Sigmoid colon (tissue), 6 donors: ENCODE measurements at regions not wholly inside any gene's neighbourhood (a gene's known extent, or its start where the extent isn't known, plus 50 kb on each side); places are given as distances from the start of the nearest gene placed in this dataset.

Experiments used
- DNase-seq: peaks from one replicate; pipeline ENCODE4 v3.0.0-alpha.2; 2019
- H3K27ac ChIP-seq, 4 donors: fragments of 200-600 bp; sonication (generic); one replicate each; pipeline ENCODE4 v1.5.1; 2016 to 2019; ENCODE audit warnings: mild to moderate bottlenecking in 1 of 4
- H3K27me3 ChIP-seq, 3 donors: fragments of 200-600 bp; sonication (generic); one replicate each; pipeline ENCODE4 v1.5.1; 2019; ENCODE audit warnings: mild to moderate bottlenecking in 1 of 3
- H3K36me3 ChIP-seq, 4 donors: fragments of 200-600 bp; sonication (generic); one replicate each; pipeline ENCODE4 v1.5.1; 2016 to 2019
- H3K4me1 ChIP-seq, 4 donors: fragments of 200-600 bp; sonication (generic); one replicate each; pipeline ENCODE4 v1.5.1; 2017 to 2019
- H3K4me3 ChIP-seq, 4 donors: fragments of 200-600 bp; sonication (generic); one replicate each; pipeline ENCODE4 v1.5.1; 2017 to 2019; ENCODE audit warnings: mild to moderate bottlenecking in 2 of 4, moderate library complexity in 1 of 4
- H3K9me3 ChIP-seq, 4 donors: fragments of 200-600 bp in 3 of 4; sonication (generic) in 3 of 4; one replicate each; pipeline versions ENCODE4 v1.5.1 to v1.6.1; 2013 to 2019
- EP300 ChIP-seq, 4 donors: sonication (generic); formaldehyde crosslinking; IDR thresholded peaks; one replicate each; pipeline ENCODE4 v1.6.1; 2017; ENCODE audit warnings: antibody characterized with exemption in 4 of 4
- POLR2A ChIP-seq, 2 donors: fragments of 450-650 bp; IDR thresholded peaks; one replicate each; pipeline ENCODE4 v1.6.1; 2016; ENCODE audit warnings: antibody characterized with exemption in 2 of 2, mild to moderate bottlenecking in 2 of 2, moderate library complexity in 2 of 2
- POLR2AphosphoS5 ChIP-seq, 4 donors: sonication (generic); formaldehyde crosslinking; IDR thresholded peaks; one replicate each; pipeline ENCODE4 v1.6.1; 2017; ENCODE audit warnings: antibody characterized with exemption in 4 of 4
- WGBS, 2 donors: extraction: QIAGEN DNeasy Blood & Tissue Kit; methylation state at CpG; one replicate each; pipeline ENCODE4 v1.1.7; 2013; 5-methylcytosine and 5-hydroxymethylcytosine counted together
- intact Hi-C: fragments of 100-400 bp; cut with DNase I; formaldehyde crosslinking; loops from one replicate; pipeline ENCODE4 v1.15.1; 2023
- TF ChIP-seq, protein P1 (sequence below), 4 experiments: fragments of 450-650 bp in 3 of 4; fragments of 200-600 bp in 1 of 4; IDR thresholded peaks; one replicate each; pipeline ENCODE4 v1.5.1; 2016 to 2019; ENCODE audit warnings: antibody characterized with exemption in 4 of 4, mild to moderate bottlenecking in 3 of 4, moderate library complexity in 2 of 4
- donor health status: healthy with polysubstance abuse.
- donor health status: healthy.

DNA sequence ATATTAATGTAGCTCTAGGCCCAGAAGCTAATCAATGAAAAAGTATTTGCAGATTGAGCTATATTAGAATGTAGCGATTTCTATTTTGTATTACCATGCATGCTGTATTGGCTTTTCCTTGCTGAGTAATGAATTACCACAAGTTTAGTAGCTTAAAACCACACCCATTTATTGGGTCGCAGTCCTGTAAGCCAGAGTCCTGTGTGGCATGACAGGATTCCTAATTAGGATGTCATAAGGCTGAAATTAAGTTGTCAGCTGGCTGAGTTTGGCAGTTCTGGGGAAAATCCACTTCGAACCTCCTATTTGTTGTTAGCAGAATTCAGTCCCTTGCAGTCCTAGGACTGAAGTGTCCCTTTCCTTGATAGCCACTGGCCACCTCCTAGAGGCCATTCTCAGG lies 50.3 kb upstream of the HHIP start:
- TF ChIP-seq POLR2A (IDR thresholded peaks at IDR 0.05) (no peak), EP300 (IDR thresholded peaks at IDR 0.05) (no peak), POLR2AphosphoS5 (IDR thresholded peaks at IDR 0.05) (no peak)
- TF ChIP-seq, protein P1, sequence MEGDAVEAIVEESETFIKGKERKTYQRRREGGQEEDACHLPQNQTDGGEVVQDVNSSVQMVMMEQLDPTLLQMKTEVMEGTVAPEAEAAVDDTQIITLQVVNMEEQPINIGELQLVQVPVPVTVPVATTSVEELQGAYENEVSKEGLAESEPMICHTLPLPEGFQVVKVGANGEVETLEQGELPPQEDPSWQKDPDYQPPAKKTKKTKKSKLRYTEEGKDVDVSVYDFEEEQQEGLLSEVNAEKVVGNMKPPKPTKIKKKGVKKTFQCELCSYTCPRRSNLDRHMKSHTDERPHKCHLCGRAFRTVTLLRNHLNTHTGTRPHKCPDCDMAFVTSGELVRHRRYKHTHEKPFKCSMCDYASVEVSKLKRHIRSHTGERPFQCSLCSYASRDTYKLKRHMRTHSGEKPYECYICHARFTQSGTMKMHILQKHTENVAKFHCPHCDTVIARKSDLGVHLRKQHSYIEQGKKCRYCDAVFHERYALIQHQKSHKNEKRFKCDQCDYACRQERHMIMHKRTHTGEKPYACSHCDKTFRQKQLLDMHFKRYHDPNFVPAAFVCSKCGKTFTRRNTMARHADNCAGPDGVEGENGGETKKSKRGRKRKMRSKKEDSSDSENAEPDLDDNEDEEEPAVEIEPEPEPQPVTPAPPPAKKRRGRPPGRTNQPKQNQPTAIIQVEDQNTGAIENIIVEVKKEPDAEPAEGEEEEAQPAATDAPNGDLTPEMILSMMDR (IDR thresholded peaks at IDR 0.05) = no peak
- no peaks in the 10 kb centered on the region for H3K36me3 ChIP-seq
- DNase-seq = no peak
- 64 to 83% methylated on average over 3 of the region's 3 CpGs for WGBS, 2 donors
- H3K4me1 ChIP-seq = peaks cover 0 to 6% (median 0%) of the 10 kb centered on the region in 4 donors
- no peak overlapping the region for H3K27ac ChIP-seq
- no peak overlapping the region for H3K4me3 ChIP-seq
- no peaks in the 10 kb centered on the region for H3K27me3 ChIP-seq
- intact Hi-C loops = no loop called here
- no peaks in the 10 kb centered on the region for H3K9me3 ChIP-seq
